GM23248 (cell line): ENCODE measurements at regions not wholly inside any gene's neighbourhood (a gene's known extent, or its start where the extent isn't known, plus 50 kb on each side); places are given as distances from the start of the nearest gene placed in this dataset.

Experiments
- EZH2 ChIP-seq: fragments of 200-600 bp; sonication (generic); IDR thresholded peaks from 2 replicates; pipeline ENCODE4 v1.6.1; 2018; ENCODE audit warnings: antibody characterized with exemption, mild to moderate bottlenecking; ENCODE audit not compliant: insufficient read depth, poor library complexity, severe bottlenecking
- EZH2phosphoT487 ChIP-seq: fragments of 200-600 bp; sonication (generic); IDR thresholded peaks from 2 replicates; pipeline ENCODE4 v1.6.1; 2018; ENCODE audit warnings: antibody characterized with exemption, moderate library complexity, mild to moderate bottlenecking, low read depth; ENCODE audit not compliant: insufficient read depth

- TF ChIP-seq EZH2phosphoT487 = no peak
- TF ChIP-seq EZH2 = no peak
Observed at GRCh38 chr16:8481810-8482209, 108.5 kb downstream of the TMEM114 start.
